Tibial nerve (tissue), 4 donors: ENCODE measurements at regions not wholly inside any gene's neighbourhood (a gene's known extent, or its start where the extent isn't known, plus 50 kb on each side); places are given as distances from the start of the nearest gene placed in this dataset.

Experiments used
- EP300 ChIP-seq, 2 donors: sonication (generic); formaldehyde crosslinking; IDR thresholded peaks; one replicate each; pipeline ENCODE4 v1.6.1; 2017; ENCODE audit warnings: antibody characterized with exemption in 2 of 2, mild to moderate bottlenecking in 1 of 2
- TF ChIP-seq, protein P1 (sequence below), 5 experiments: fragments of 200-600 bp in 3 of 5; fragments of 450-650 bp in 2 of 5; sonication (generic) in 3 of 5; IDR thresholded peaks; one replicate each; pipeline ENCODE4 v1.5.1; 2016 to 2019; ENCODE audit warnings: antibody characterized with exemption in 5 of 5, mild to moderate bottlenecking in 3 of 5, moderate library complexity in 2 of 5

DNA sequence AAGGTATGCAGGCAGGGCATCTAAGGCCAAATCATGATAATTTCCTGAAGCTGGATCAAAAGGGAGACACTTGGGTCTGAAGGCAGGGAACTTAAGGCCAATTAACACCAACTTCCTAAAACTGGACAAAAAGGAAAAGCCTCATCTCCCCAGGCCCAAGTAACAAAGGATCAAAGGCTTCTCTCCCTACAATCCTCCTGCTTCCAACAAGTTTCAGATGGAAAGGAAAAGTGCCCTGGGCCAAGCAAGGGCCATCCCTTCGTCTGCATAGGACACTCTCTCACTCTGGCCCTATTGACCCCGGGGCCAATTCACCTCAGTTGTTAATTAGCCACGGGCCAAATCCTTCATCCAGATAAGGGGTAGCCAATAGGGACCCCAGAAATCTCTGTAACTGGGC is 1335.8 kb upstream of the CDH2 start:
- TF ChIP-seq, protein P1, sequence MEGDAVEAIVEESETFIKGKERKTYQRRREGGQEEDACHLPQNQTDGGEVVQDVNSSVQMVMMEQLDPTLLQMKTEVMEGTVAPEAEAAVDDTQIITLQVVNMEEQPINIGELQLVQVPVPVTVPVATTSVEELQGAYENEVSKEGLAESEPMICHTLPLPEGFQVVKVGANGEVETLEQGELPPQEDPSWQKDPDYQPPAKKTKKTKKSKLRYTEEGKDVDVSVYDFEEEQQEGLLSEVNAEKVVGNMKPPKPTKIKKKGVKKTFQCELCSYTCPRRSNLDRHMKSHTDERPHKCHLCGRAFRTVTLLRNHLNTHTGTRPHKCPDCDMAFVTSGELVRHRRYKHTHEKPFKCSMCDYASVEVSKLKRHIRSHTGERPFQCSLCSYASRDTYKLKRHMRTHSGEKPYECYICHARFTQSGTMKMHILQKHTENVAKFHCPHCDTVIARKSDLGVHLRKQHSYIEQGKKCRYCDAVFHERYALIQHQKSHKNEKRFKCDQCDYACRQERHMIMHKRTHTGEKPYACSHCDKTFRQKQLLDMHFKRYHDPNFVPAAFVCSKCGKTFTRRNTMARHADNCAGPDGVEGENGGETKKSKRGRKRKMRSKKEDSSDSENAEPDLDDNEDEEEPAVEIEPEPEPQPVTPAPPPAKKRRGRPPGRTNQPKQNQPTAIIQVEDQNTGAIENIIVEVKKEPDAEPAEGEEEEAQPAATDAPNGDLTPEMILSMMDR (IDR thresholded peaks at IDR 0.05) = no peak
- no peak for TF ChIP-seq EP300 (IDR thresholded peaks at IDR 0.05)
